ENCODE measurements at regions not wholly inside any gene's neighbourhood (a gene's known extent, or its start where the extent isn't known, plus 50 kb on each side); places are given as distances from the start of the nearest gene placed in this dataset.
"Not testable (repeated sequence)": the region's sequence is repeated elsewhere in the genome, so short reads cannot be mapped to it uniquely, and the experiment has no call there.

GRCh38 chr4:3632794-3633193 is 100.6 kb upstream of the LRPAP1 start:
- not testable (repeated sequence) for TF ChIP-seq EZH2 (IDR thresholded peaks at IDR 0.05; ENCODE audit: insufficient read depth, poor library complexity, severe bottlenecking); EZH2phosphoT487 (IDR thresholded peaks at IDR 0.05; ENCODE audit: insufficient read depth, low read depth)

All from GM23248 (cell line).